HCT116 (cell line): ENCODE measurements at regions not wholly inside any gene's neighbourhood (a gene's known extent, or its start where the extent isn't known, plus 50 kb on each side); places are given as distances from the start of the nearest gene placed in this dataset.

ENCODE experiments used
- ATAC-seq: fragments of 200-7000 bp; cut with Tn5 transposase; 2 replicates; pipeline ENCODE4 v1.9.1; 2020; ENCODE audit warnings: mild to moderate bottlenecking, moderate library complexity
- BruUV-seq: library from RNA; stranded (reverse); fragments of 400-500 nt; replicated peaks from 2 replicates; lab custom pipeline; 2021; lab: Mats Ljungman, UMichigan
- CTCF ChIA-PET: fragments of 300-600 bp; sonication (Branson Sonifier 250); formaldehyde crosslinking; loops from one replicate; lab custom pipeline; 2021; ENCODE audit warnings: antibody characterized with exemption; lab: Charles Lee
- POLR2A ChIA-PET: fragments of 300-600, 350-600 bp; sonication (Branson Sonifier 250); formaldehyde crosslinking; loops from one replicate; lab custom pipeline; 2021; ENCODE audit warnings: antibody characterized with exemption; lab: Charles Lee
- RAD21 ChIA-PET, 2 experiments: fragments of 300-600 bp; sonication (Branson Sonifier 250); formaldehyde crosslinking; loops; one replicate each; lab custom pipeline; 2023; ENCODE audit warnings: low total read pairs in 2 of 2; ENCODE audit not compliant: uncharacterized antibody in 2 of 2, unreplicated experiment in 2 of 2, low non-redundant PET in 1 of 2; lab: Charles Lee
- DNase-seq: peaks from one replicate; pipeline ENCODE4 v3.0.0-alpha.2; 2010; ENCODE audit warnings: low read depth, low spot score
- H2AFZ ChIP-seq: fragments of 200-600 bp; shearing (Covaris generic), sonication (generic); 2 replicates; pipeline ENCODE4 v1.6.1; 2017; ENCODE audit warnings: low read depth, mixed run types, mixed read lengths, antibody characterized with exemption, low read length; ENCODE audit not compliant: poor library complexity, severe bottlenecking
- H3K27ac ChIP-seq: 2 replicates; pipeline ENCODE4 v1.5.1; 2012; ENCODE audit warnings: low read depth, low read length
- H3K27me3 ChIP-seq: fragments of 200-600 bp; sonication (generic); 2 replicates; pipeline ENCODE4 v1.6.1; 2016; ENCODE audit warnings: mixed run types, low read length, mixed read lengths; ENCODE audit not compliant: insufficient read depth
- H3K36me3 ChIP-seq, 2 experiments: fragments of 200-500 bp in 1 of 2; fragments of 200-600 bp in 1 of 2; sonication (Bioruptor generic) in 1 of 2; sonication (generic) in 1 of 2; 2 replicates each; pipeline versions ENCODE4 v1.5.1 to v1.6.1; 2014 to 2016; ENCODE audit warnings: low read length in 2 of 2, inconsistent platforms in 1 of 2, mixed read lengths in 1 of 2, mixed run types in 1 of 2; ENCODE audit not compliant: insufficient read depth in 2 of 2, control insufficient read depth in 1 of 2
- H3K4me1 ChIP-seq, 2 experiments: fragments of 200-600 bp in 1 of 2; sonication (generic) in 1 of 2; 2 replicates each; pipeline versions ENCODE4 v1.5.1 to v1.6.1; 2012 to 2017; ENCODE audit warnings: low read length in 2 of 2, inconsistent platforms in 1 of 2, mild to moderate bottlenecking in 1 of 2, mixed read lengths in 1 of 2, mixed run types in 1 of 2, moderate library complexity in 1 of 2; ENCODE audit not compliant: insufficient read depth in 2 of 2, control insufficient read depth in 1 of 2
- H3K4me2 ChIP-seq: fragments of 200-600 bp; sonication (generic); 2 replicates; pipeline ENCODE4 v1.6.1; 2017; ENCODE audit warnings: mixed run types, low read length, mixed read lengths
- H3K4me3 ChIP-seq, 2 experiments: fragments of 200-600 bp in 1 of 2; sonication (generic) in 1 of 2; replicated peaks in 1 of 2; 2 replicates each; pipeline ENCODE4 v1.5.1; 2011 to 2016; ENCODE audit warnings: low read length in 2 of 2, control low read depth in 1 of 2, low read depth in 1 of 2, mild to moderate bottlenecking in 1 of 2, mixed read lengths in 1 of 2, mixed run types in 1 of 2
- H3K79me2 ChIP-seq: fragments of 200-600 bp; sonication (generic); 2 replicates; pipeline ENCODE4 v1.6.1; 2017; ENCODE audit warnings: mild to moderate bottlenecking, mixed run types, low read length, moderate library complexity, mixed read lengths; ENCODE audit not compliant: insufficient read depth
- H3K9ac ChIP-seq: fragments of 200-600 bp; sonication (generic); 2 replicates; pipeline ENCODE4 v1.6.1; 2016; ENCODE audit warnings: low read length, mixed read lengths
- H3K9me2 ChIP-seq: fragments of 200-600 bp; sonication (generic), shearing (Covaris generic); 2 replicates; pipeline ENCODE4 v1.6.1; 2017; ENCODE audit warnings: mixed run types, mild to moderate bottlenecking, moderate library complexity; ENCODE audit not compliant: insufficient read depth
- H3K9me3 ChIP-seq, 2 experiments: fragments of 200-500 bp in 1 of 2; fragments of 200-600 bp in 1 of 2; sonication (Bioruptor generic) in 1 of 2; sonication (generic) in 1 of 2; 2 replicates each; pipeline ENCODE4 v1.6.1; 2014 to 2017; ENCODE audit warnings: low read length in 2 of 2, mixed read lengths in 2 of 2, inconsistent platforms in 1 of 2, low read depth in 1 of 2, mild to moderate bottlenecking in 1 of 2, mixed run types in 1 of 2, moderate library complexity in 1 of 2; ENCODE audit not compliant: control insufficient read depth in 1 of 2, insufficient read depth in 1 of 2
- H4K20me1 ChIP-seq: fragments of 200-600 bp; sonication (generic), shearing (Covaris generic); 2 replicates; pipeline ENCODE4 v1.6.1; 2017; ENCODE audit warnings: mixed run types, mild to moderate bottlenecking, moderate library complexity; ENCODE audit not compliant: insufficient read depth
- CBX3 ChIP-seq: IDR thresholded peaks from 2 replicates; pipeline ENCODE4 v1.6.1; 2012; ENCODE audit warnings: low read depth
- CEBPB ChIP-seq: IDR thresholded peaks from 2 replicates; pipeline ENCODE4 v1.6.1; 2012; ENCODE audit warnings: low read depth
- ELF1 ChIP-seq: IDR thresholded peaks from 2 replicates; pipeline ENCODE4 v1.6.1; 2012; ENCODE audit warnings: low read depth, borderline replicate concordance
- EZH2 ChIP-seq: fragments of 200-600 bp; sonication (generic); IDR thresholded peaks from 2 replicates; pipeline ENCODE4 v1.6.1; 2017; ENCODE audit warnings: antibody characterized with exemption, mixed run types
- EZH2phosphoT487 ChIP-seq: fragments of 200-600 bp; IDR thresholded peaks from 2 replicates; pipeline ENCODE4 v1.6.1; 2018; ENCODE audit warnings: antibody characterized with exemption, borderline replicate concordance
- FOSL1 ChIP-seq: IDR thresholded peaks from 2 replicates; pipeline ENCODE4 v1.6.1; 2012; ENCODE audit warnings: low read depth
- POLR2A ChIP-seq: IDR thresholded peaks from 2 replicates; pipeline ENCODE4 v1.7.0; 2011; ENCODE audit warnings: borderline replicate concordance; ENCODE audit not compliant: insufficient read depth, insufficient read length; ENCODE audit errors: extremely low read depth
- RAD21 ChIP-seq: IDR thresholded peaks from 2 replicates; pipeline ENCODE4 v1.6.1; 2012; ENCODE audit warnings: low read depth, mild to moderate bottlenecking
- SIN3A ChIP-seq: IDR thresholded peaks from 2 replicates; pipeline ENCODE4 v1.6.1; 2012; ENCODE audit warnings: low read depth
- SRF ChIP-seq: IDR thresholded peaks from 2 replicates; pipeline ENCODE4 v1.6.1; 2012; ENCODE audit warnings: low read depth
- TCF7L2 ChIP-seq: IDR thresholded peaks from 2 replicates; pipeline ENCODE4 v1.7.0; 2011; ENCODE audit warnings: borderline replicate concordance, inconsistent platforms; ENCODE audit not compliant: insufficient read depth, insufficient read length; ENCODE audit errors: extremely low read depth
- YY1 ChIP-seq: IDR thresholded peaks from 2 replicates; pipeline ENCODE4 v1.6.1; 2011; ENCODE audit warnings: low read length, low read depth, moderate library complexity, mild to moderate bottlenecking; ENCODE audit not compliant: insufficient replicate concordance; ENCODE audit errors: extremely low read depth
- ZFX ChIP-seq: fragments of 450-650 bp; IDR thresholded peaks from 2 replicates; pipeline ENCODE4 v1.6.1; 2017
- ZNF274 ChIP-seq: fragments of 200-500 bp; sonication (Bioruptor generic); IDR thresholded peaks from 2 replicates; pipeline ENCODE4 v1.6.1; 2014; ENCODE audit warnings: mild to moderate bottlenecking, low read depth, low read length, inconsistent platforms
- intact Hi-C: fragments of 100-400 bp; cut with micrococcal nuclease; formaldehyde crosslinking; loops from 2 replicates; pipeline ENCODE4 v1.10.0; 2022
- TF ChIP-seq, protein P1 (sequence below): IDR thresholded peaks from 2 replicates; pipeline ENCODE4 v1.6.1; 2012
- TF ChIP-seq, protein P2 (sequence below): IDR thresholded peaks from 2 replicates; pipeline ENCODE4 v1.6.1; 2012; ENCODE audit warnings: low read depth

DNA sequence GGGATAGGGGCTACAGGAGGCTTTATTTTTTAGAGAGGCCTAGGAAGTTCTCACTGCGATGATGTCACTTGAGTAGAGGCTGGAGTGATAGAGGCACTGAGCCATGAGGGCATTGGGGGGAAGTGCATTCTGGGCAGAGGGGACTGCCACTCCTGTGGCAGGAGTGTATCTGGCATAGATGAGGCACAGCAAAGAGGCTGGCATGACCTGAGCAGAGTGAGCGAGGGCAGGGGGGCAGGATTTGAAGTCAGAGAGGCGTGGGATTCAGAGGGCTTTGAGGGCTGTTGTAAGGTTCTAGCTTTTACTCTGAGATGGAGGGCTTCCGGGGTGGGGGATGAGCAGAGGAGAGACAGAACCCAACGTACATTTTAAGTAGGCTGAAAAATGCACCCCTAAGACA lies 91.9 kb upstream of the SH3PXD2B start:
- H3K9ac ChIP-seq, result no peak overlapping the region
- H3K4me2 ChIP-seq, result no peak overlapping the region
- CTCF ChIA-PET, result no interaction called here
- DNase-seq (no peak), ATAC-seq (no peak)
- H3K4me1 ChIP-seq, result no peaks in the 10 kb centered on the region
- H3K27me3 ChIP-seq, result peaks cover 6% of the 10 kb centered on the region; the same call in 1 of the 2 replicates
- H4K20me1 ChIP-seq, result no peaks in the 10 kb centered on the region
- no TSS peak for BruUV-seq
- intact Hi-C loops, result no loop called here
- no peaks in the 10 kb centered on the region for H3K36me3 ChIP-seq
- no peaks in the 10 kb centered on the region for H3K9me2 ChIP-seq
- H3K27ac ChIP-seq, result no peak overlapping the region
- H3K79me2 ChIP-seq, result no peaks in the 10 kb centered on the region
- TF ChIP-seq EZH2 (no peak), YY1 (no peak), SIN3A (no peak), CEBPB (no peak), CBX3 (no peak), FOSL1 (no peak), ELF1 (no peak), POLR2A (no peak), ZFX (no peak)
- TF ChIP-seq, all 23 proteins: peak for 0
- no peak overlapping the region for H3K4me3 ChIP-seq
- ChIA-PET RAD21 (no interaction called here), POLR2A (no interaction called here)
- no peak overlapping the region for H2AFZ ChIP-seq
- H3K9me3 ChIP-seq, result no peaks in the 10 kb centered on the region

DNA sequence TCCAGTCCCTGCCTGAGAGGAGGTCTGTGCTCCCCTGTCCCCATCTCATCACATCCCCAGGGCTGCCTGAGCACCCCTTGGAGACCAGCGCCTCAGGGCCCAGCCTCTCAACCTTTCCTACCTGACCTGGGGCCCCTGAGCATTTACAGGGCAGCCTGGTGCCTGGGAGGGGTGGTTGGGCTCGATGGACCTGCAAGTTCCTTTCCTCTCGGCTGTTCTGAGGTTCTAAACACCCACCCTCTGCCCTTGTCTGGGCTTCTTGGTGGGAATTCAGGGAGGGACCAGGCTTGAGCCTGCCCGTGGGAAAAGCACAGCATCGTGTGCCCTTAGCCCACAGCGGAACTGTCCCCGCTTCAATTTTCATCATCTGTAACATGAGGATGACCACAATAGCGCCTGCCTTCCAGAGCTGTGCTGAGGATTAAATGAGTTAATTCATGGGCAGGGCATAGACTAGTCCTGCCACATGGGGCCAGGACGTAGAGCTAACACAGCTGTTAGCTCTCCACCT lies 91.0 kb upstream of the SH3PXD2B start:
- no peaks in the 10 kb centered on the region for H3K9me2 ChIP-seq
- ChIA-PET RAD21 (no interaction called here), POLR2A (no interaction called here), CTCF (no interaction called here)
- peaks cover 6% of the 10 kb centered on the region; the same call in 1 of the 2 replicates for H3K27me3 ChIP-seq
- no peaks in the 10 kb centered on the region for H3K79me2 ChIP-seq
- no peak overlapping the region for H3K4me2 ChIP-seq
- no peaks in the 10 kb centered on the region for H3K36me3 ChIP-seq
- no peaks in the 10 kb centered on the region for H3K4me1 ChIP-seq
- no peak for ATAC-seq
- intact Hi-C loops, result no loop called here
- BruUV-seq, result no TSS peak
- no peak overlapping the region for H3K27ac ChIP-seq
- no peak overlapping the region for H2AFZ ChIP-seq
- H3K9ac ChIP-seq, result no peak overlapping the region
- H3K4me3 ChIP-seq, result no peak overlapping the region
- TF ChIP-seq FOSL1 (no peak), POLR2A (no peak), SIN3A (no peak), ZFX (no peak), SRF (no peak), TCF7L2 (no peak), CEBPB (no peak), ZNF274 (no peak), EZH2phosphoT487 (no peak), RAD21 (no peak)
- TF ChIP-seq, protein P1, sequence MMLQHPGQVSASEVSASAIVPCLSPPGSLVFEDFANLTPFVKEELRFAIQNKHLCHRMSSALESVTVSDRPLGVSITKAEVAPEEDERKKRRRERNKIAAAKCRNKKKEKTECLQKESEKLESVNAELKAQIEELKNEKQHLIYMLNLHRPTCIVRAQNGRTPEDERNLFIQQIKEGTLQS, result no peak
- TF ChIP-seq, protein P2, sequence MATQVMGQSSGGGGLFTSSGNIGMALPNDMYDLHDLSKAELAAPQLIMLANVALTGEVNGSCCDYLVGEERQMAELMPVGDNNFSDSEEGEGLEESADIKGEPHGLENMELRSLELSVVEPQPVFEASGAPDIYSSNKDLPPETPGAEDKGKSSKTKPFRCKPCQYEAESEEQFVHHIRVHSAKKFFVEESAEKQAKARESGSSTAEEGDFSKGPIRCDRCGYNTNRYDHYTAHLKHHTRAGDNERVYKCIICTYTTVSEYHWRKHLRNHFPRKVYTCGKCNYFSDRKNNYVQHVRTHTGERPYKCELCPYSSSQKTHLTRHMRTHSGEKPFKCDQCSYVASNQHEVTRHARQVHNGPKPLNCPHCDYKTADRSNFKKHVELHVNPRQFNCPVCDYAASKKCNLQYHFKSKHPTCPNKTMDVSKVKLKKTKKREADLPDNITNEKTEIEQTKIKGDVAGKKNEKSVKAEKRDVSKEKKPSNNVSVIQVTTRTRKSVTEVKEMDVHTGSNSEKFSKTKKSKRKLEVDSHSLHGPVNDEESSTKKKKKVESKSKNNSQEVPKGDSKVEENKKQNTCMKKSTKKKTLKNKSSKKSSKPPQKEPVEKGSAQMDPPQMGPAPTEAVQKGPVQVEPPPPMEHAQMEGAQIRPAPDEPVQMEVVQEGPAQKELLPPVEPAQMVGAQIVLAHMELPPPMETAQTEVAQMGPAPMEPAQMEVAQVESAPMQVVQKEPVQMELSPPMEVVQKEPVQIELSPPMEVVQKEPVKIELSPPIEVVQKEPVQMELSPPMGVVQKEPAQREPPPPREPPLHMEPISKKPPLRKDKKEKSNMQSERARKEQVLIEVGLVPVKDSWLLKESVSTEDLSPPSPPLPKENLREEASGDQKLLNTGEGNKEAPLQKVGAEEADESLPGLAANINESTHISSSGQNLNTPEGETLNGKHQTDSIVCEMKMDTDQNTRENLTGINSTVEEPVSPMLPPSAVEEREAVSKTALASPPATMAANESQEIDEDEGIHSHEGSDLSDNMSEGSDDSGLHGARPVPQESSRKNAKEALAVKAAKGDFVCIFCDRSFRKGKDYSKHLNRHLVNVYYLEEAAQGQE, result no peak
- no peaks in the 10 kb centered on the region for H3K9me3 ChIP-seq
- no peaks in the 10 kb centered on the region for H4K20me1 ChIP-seq
- no peak for DNase-seq
